Fibroblast of skin of right biceps (primary cell): ENCODE measurements at regions not wholly inside any gene's neighbourhood (a gene's known extent, or its start where the extent isn't known, plus 50 kb on each side); places are given as distances from the start of the nearest gene placed in this dataset.
A peak's percentile ranks its signal among the peaks of the same experiment; 100 is the strongest.
"Not testable (repeated sequence)": the region's sequence is repeated elsewhere in the genome, so short reads cannot be mapped to it uniquely, and the experiment has no call there.

Experiments used
- DNase-seq: peaks from one replicate; pipeline ENCODE4 v3.0.0-alpha.2; 2013

- no peak for DNase-seq
Observed at GRCh38 chr14:55769877-55770276, 189.9 kb downstream of the KTN1 start.

- no peak for DNase-seq
Observed at GRCh38 chr14:55771242-55771981, 191.4 kb downstream of the KTN1 start.

DNA sequence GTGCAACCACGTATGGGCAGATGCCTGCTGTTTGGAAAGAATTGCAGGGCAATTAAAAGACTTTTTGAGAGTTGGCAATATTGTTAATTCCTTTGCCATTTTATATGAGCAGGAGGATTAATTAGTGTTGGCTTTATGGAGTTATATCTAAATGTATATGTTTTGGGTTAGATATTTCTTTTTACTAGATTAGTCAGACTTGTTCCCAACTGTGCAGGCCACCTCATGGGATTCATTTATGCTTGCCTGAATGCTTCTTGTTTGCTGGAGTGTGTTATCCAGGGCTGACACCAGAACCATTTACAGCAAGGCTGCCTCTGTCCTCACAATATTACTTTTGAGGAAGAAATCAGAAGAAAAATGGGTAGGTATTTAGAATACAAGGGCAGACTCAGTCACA is 192.5 kb downstream of the KTN1 start:
- DNase-seq: no peak

- DNase-seq: no peak
Observed at GRCh38 chr14:55773312-55773711, 193.3 kb downstream of the KTN1 start.

DNA sequence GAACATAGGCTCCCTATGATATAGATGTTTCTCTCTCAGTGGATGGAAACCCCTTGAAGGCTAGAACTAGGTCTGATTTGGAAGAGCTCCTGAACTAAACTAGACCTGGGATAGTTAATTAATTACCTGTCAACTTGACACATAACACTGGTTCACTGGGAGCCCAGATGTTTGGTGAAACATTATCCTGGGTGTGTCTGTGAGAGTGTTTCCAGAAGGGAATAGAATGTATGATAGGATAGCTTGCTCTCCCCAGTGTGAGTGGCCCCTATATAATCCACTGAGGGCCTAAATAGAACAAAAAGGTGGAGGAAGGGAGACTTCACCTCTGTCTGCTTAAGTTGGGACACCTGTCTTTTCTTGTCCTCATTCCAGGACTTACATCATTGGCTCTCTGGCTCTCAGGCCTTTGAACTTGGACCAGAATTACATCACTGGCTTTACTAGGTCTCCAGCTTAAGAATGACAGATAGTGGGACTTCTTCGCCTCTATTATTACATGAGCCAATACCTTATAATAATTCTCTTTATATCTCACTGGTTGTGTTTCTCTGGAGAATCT is 194.1 kb downstream of the KTN1 start:
- DNase-seq: no peak

GRCh38 chr14:55777877-55778276 is 197.9 kb downstream of the KTN1 start:
- no peak for DNase-seq

DNA sequence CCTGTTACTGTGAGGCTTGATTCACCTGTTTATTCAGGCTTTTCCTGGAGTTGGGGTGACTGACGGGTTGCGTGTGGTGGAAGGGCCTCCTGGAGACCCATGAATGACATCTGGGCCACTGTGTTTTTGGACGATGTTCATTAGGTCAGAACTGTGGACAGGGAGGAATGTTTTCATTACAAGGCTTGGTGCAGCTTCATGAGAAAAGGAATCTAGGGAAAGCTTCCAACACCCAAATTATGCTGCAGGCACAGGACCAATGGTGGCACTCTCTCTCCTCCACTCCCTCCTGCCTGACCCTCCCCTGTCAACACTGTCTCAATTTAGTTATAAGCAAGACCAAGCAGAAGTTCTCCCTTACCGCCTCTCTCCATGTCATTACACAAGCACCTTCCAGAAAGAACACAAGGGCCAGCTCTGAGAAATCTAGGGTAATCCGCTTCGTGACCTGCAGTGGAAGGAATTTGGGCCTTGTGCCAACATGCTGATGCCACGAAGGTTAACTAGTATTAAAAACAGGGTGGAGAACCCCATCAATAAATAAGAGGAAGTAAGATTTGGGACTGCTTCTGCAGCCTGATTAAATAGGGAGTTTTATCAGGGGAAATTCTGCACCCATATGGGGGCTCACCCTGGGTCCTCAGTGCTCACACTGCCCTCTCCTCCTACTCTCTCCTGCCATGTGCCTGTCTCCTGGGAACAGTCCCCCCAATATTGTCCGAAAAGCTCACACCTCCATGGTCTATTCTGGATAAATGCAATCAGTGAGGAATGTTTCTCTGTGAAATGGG is 200.3 kb downstream of the KTN1 start:
- DNase-seq: peak; percentile 51

DNA sequence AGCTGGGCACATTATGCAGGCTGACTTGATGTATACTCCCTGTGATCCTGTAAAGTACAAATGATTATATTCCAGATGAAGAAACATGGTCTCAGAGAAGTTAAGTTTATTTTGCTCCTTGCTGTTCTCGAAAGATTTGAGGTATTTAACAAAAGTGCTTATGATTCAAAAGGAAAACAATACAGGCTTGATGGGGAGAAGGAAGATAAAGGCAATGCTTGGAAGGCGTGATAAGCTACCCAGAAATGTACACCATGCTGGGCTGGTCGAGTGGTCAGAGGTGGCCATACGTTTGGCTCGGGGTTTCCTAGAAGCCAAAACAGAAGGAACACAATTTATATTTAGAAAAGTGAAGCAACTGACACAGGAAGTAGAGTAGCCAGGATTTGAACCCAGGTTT is 201.0 kb downstream of the KTN1 start:
- DNase-seq: no peak

DNA sequence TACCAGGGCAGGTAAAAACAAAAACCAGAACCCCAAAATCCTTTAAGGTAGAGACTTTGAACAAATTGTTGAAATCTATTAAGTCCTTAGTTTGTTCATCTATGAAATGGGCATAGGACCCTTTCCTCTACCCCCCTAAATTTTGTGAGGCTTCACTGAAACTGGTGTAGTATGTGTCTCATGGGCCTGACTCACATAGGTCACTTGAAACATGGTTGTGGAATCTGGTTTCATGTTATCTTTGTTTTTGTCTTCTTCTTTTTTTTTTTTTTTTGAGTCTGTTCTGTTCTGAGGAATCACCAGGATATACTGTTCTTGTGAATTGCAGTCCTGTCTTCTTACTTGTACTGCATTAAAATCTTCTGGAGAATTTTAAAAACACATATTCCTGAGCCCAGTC is 202.2 kb downstream of the KTN1 start:
- no peak for DNase-seq

GRCh38 chr14:55789406-55789805 is 209.4 kb downstream of the KTN1 start:
- DNase-seq: no peak

DNA sequence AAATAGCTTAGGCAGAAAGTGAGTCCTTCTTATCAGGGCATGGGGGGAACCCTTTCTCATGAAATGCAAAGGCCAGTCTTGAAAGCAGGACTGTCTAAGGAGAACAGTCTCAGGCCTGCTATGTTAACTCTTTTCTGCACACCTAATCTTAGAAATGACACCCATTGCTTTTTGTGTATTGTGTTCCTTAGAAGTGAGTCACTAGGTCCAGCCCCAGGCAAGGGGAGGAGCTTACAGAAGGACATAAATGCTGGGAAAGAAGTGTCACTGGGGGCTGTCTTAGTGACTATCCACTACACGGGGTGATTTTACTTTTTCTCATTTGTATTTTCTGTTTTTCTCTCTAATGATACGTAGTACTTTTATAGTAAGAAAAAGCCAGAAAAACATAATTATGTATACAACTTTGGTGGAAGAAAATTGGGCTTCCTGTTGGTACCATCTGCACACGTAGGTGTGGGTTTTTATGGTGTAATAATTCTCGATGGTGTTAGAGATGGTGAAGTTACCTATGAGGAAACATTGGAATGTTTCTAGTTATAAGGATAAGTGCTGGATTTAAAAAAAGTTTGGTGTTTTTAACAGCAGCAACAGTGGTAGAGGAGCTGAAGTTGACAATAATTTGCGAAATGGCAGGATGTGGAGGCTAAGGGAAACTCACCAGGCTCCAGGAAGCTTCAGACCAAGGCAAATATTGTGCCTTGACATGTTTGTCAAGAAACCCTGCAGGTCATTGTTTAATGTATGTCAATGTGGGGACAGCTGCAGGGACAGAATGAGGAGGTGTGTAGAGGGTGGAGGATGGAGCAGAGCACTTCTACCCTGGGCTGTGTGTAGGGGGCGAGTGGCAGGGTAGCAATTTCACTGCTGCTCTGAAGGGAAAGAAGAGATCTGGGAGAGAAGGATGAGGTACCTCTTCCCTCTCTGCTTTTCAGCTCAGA is 214.9 kb downstream of the KTN1 start:
- peak; percentile 42 for DNase-seq

DNA sequence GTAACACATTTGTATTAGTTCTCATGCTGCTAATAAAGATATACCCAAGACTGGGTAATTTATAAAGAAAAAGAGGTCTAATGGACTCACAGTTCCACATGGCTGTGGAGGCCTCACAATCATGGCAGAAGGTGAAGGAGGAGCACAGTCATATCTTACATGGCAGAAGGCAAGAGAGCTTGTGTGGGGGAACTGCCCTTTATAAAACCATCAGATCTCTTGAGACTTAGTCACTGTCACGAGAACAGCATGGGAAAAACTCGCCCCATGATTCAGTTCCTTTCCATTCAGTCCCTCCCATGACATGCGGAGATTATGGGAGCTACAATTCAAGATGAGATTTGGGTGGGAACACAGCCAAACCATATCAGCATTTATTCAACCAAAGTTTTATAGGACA is 216.5 kb downstream of the KTN1 start:
- not testable (repeated sequence) for DNase-seq

GRCh38 chr14:55798406-55798805 is 218.4 kb downstream of the KTN1 start:
- no peak for DNase-seq

GRCh38 chr14:55799508-55800095 is 219.6 kb downstream of the KTN1 start:
- DNase-seq: no peak

- no peak for DNase-seq
Observed at GRCh38 chr14:55800156-55800785, 220.3 kb downstream of the KTN1 start.

GRCh38 chr14:55801121-55801520 is 221.1 kb downstream of the KTN1 start:
- no peak for DNase-seq

DNA sequence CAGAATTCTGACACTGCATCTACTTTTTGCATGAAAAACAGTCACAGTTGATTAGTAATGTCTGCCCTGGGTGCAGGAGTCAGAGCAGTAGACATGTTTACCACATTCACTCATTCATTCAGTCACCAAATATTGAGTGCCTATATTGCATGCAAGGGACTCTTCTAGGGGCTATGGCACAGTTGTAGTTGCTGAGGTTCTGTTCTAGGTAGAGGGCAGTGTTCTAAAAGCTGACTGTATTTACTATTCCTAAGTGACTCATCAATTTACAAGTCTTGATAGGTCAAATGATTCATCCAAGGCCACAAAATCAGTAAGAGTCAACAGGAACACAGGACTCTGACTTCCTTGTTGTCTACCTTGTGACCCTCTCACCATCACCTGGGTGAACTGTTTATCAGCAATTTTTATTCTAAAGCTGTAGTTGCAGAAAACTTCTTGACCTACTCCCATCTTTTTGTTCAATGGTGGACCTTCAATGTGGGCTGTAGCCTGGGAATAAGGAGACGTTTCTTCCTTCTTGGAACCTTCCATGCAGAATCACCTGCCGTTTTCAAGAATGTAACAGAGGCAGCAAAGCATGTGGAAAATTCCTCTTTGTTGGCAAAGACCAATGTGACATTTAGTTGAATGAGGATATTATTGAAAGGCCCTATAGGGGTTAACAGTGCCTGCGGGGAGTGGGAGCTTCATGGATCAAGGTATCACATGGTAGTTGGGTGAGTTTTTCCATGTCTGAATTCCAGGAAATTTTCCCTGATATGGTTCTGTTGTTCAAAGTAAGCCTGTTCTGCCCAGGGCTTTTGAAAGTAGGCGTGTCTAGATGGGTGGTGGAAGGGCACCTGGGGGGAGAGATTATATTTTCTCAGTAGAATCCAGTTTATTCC is 223.2 kb downstream of the KTN1 start:
- no peak for DNase-seq

DNA sequence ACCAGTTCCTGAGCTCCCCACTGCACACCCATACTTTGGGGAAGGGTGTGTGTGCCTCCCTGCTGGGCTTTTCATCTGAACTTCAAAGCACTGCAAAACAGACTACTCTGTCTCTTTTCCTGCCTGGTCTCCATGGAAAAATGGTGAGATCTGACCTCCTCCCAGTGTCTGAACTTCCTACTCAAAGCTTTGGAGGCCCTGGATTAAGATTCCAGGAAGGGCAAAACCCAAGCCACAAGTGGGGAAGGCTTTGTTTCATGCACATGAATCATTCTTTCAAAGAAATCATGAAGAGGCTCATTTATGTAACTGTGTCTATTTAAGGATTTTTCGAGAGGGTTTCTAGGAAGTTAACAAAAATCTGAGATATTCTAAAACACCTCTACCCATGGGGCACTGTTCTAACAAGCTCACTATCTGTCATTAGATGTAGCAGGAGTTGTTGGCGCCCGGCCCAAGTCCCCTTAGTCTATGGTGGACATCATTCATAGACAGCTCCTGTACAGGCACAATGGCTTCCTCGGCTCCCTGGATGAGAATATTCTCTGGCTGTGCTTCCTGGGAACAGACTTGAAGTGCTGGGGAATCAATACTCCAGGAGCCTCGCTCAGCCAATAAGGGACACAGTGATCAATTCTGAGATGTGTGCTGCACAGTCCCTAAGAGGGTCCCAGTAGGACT is 224.0 kb downstream of the KTN1 start:
- no peak for DNase-seq

GRCh38 chr14:55805250-55805649 is 225.2 kb downstream of the KTN1 start:
- DNase-seq: no peak
